ENCODE measurements at regions not wholly inside any gene's neighbourhood (a gene's known extent, or its start where the extent isn't known, plus 50 kb on each side); places are given as distances from the start of the nearest gene placed in this dataset.

- peaks cover 12% of the 10 kb centered on the region for H3K4me1 ChIP-seq (ENCODE audit: insufficient read depth, poor library complexity, severe bottlenecking)
- no peaks in the 10 kb centered on the region for H3K36me3 ChIP-seq (ENCODE audit: low read depth)
- H3K27ac ChIP-seq (ENCODE audit: poor library complexity, severe bottlenecking) = no peak overlapping the region
- TF ChIP-seq CTCF (IDR thresholded peaks at IDR 0.05; ENCODE audit: poor library complexity, severe bottlenecking) = no peak
- DNase-seq (ENCODE audit: low spot score) (no peak), ATAC-seq (ENCODE audit: low read depth) (no peak)
- H3K4me3 ChIP-seq (ENCODE audit: severe bottlenecking) = no peak overlapping the region
- H3K27me3 ChIP-seq (ENCODE audit: insufficient read depth, poor library complexity, severe bottlenecking) = no peaks in the 10 kb centered on the region
- no peaks in the 10 kb centered on the region for H3K9me3 ChIP-seq (ENCODE audit: severe bottlenecking)
Measured at GRCh38 chr2:120906914-120907313, 171.2 kb downstream of the GLI2 start.

GRCh38 chr2:120907822-120908221, 172.2 kb downstream of the GLI2 start:
- ATAC-seq (ENCODE audit: low read depth) (no peak), DNase-seq (ENCODE audit: low spot score) (no peak)
- Histone ChIP-seq H3K4me3 (ENCODE audit: severe bottlenecking) (no peak overlapping the region), H3K27ac (ENCODE audit: poor library complexity, severe bottlenecking) (no peak overlapping the region), H3K4me1 (ENCODE audit: insufficient read depth, poor library complexity, severe bottlenecking) (peaks cover 20% of the 10 kb centered on the region), H3K36me3 (ENCODE audit: low read depth) (no peaks in the 10 kb centered on the region), H3K9me3 (ENCODE audit: severe bottlenecking) (no peaks in the 10 kb centered on the region), H3K27me3 (ENCODE audit: insufficient read depth, poor library complexity, severe bottlenecking) (no peaks in the 10 kb centered on the region)
- no peak for TF ChIP-seq CTCF (IDR thresholded peaks at IDR 0.05; ENCODE audit: poor library complexity, severe bottlenecking)

GRCh38 chr2:120908314-120908975, 172.8 kb downstream of the GLI2 start:
- no peaks in the 10 kb centered on the region for H3K36me3 ChIP-seq (ENCODE audit: low read depth)
- TF ChIP-seq CTCF (IDR thresholded peaks at IDR 0.05; ENCODE audit: poor library complexity, severe bottlenecking) = no peak
- ATAC-seq (ENCODE audit: low read depth) (no peak), DNase-seq (ENCODE audit: low spot score) (no peak)
- H3K27ac ChIP-seq (ENCODE audit: poor library complexity, severe bottlenecking) = no peak overlapping the region
- peaks cover 22% of the 10 kb centered on the region for H3K4me1 ChIP-seq (ENCODE audit: insufficient read depth, poor library complexity, severe bottlenecking)
- H3K4me3 ChIP-seq (ENCODE audit: severe bottlenecking) = no peak overlapping the region
- no peaks in the 10 kb centered on the region for H3K27me3 ChIP-seq (ENCODE audit: insufficient read depth, poor library complexity, severe bottlenecking)
- no peaks in the 10 kb centered on the region for H3K9me3 ChIP-seq (ENCODE audit: severe bottlenecking)

- TF ChIP-seq CTCF (IDR thresholded peaks at IDR 0.05; ENCODE audit: poor library complexity, severe bottlenecking) = no peak
- H3K4me3 ChIP-seq (ENCODE audit: severe bottlenecking) = no peak overlapping the region
- H3K27ac ChIP-seq (ENCODE audit: poor library complexity, severe bottlenecking) = no peak overlapping the region
- no peaks in the 10 kb centered on the region for H3K27me3 ChIP-seq (ENCODE audit: insufficient read depth, poor library complexity, severe bottlenecking)
- peaks cover 22% of the 10 kb centered on the region for H3K4me1 ChIP-seq (ENCODE audit: insufficient read depth, poor library complexity, severe bottlenecking)
- no peaks in the 10 kb centered on the region for H3K9me3 ChIP-seq (ENCODE audit: severe bottlenecking)
- no peaks in the 10 kb centered on the region for H3K36me3 ChIP-seq (ENCODE audit: low read depth)
- ATAC-seq (ENCODE audit: low read depth) = no peak
- DNase-seq (ENCODE audit: low spot score) = no peak
Measured at GRCh38 chr2:120909102-120909501, 173.4 kb downstream of the GLI2 start.

GRCh38 chr2:120910164-120910563, 174.5 kb downstream of the GLI2 start:
- ATAC-seq (ENCODE audit: low read depth) (no peak), DNase-seq (ENCODE audit: low spot score) (no peak)
- H3K4me3 ChIP-seq (ENCODE audit: severe bottlenecking) = no peak overlapping the region

More at GRCh38 chr2:120910164-120910563, 174.5 kb downstream of the GLI2 start:
- TF ChIP-seq CTCF (IDR thresholded peaks at IDR 0.05; ENCODE audit: poor library complexity, severe bottlenecking) = no peak
- Histone ChIP-seq H3K36me3 (ENCODE audit: low read depth) (no peaks in the 10 kb centered on the region), H3K27ac (ENCODE audit: poor library complexity, severe bottlenecking) (no peak overlapping the region), H3K9me3 (ENCODE audit: severe bottlenecking) (no peaks in the 10 kb centered on the region), H3K27me3 (ENCODE audit: insufficient read depth, poor library complexity, severe bottlenecking) (no peaks in the 10 kb centered on the region), H3K4me1 (ENCODE audit: insufficient read depth, poor library complexity, severe bottlenecking) (peaks cover 30% of the 10 kb centered on the region)

Measured in RWPE2 (cell line).